ENCODE measurements at regions not wholly inside any gene's neighbourhood (a gene's known extent, or its start where the extent isn't known, plus 50 kb on each side); places are given as distances from the start of the nearest gene placed in this dataset.

- no peak overlapping the region for H3K4me3 Mint-ChIP-seq (ENCODE audit: unreplicated experiment)
- H3K9me3 Mint-ChIP-seq (ENCODE audit: unreplicated experiment): no peaks in the 10 kb centered on the region
- H3K27ac Mint-ChIP-seq (ENCODE audit: unreplicated experiment): no peak overlapping the region
- no peak for DNase-seq (ENCODE audit: extremely low spot score, unreplicated experiment)
- H3K4me1 Mint-ChIP-seq (ENCODE audit: unreplicated experiment): peaks cover 3% of the 10 kb centered on the region
- TF ChIP-seq CTCF (IDR thresholded peaks at IDR 0.05): no peak
- no peaks in the 10 kb centered on the region for H3K27me3 Mint-ChIP-seq (ENCODE audit: unreplicated experiment)
- H3K36me3 Mint-ChIP-seq (ENCODE audit: unreplicated experiment): no peaks in the 10 kb centered on the region
Observed at GRCh38 chr2:134163336-134163735, 90.5 kb upstream of the MGAT5 start.

DNA sequence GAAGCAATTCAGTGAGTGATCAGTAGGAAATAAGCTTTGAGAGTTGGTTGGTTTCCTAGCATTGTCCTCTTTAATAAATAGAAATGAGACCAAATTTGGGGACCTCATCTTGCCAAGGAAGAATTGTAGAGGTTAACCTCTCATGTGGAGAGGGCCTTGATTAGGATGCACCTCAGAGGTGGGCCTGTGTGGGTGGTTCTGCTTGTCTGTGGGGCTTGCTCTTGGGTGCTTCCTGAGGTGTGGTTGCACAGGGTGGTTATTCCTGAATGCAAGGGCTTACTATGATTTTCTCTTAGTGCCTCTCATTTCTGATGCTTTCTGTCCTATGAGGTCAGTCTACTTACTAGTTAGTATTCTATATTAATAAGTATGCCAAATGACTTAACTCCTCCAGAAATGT lies 89.6 kb upstream of the MGAT5 start:
- Mint-ChIP-seq H3K27ac (ENCODE audit: unreplicated experiment) (no peak overlapping the region), H3K27me3 (ENCODE audit: unreplicated experiment) (no peaks in the 10 kb centered on the region), H3K36me3 (ENCODE audit: unreplicated experiment) (no peaks in the 10 kb centered on the region), H3K4me3 (ENCODE audit: unreplicated experiment) (no peak overlapping the region), H3K4me1 (ENCODE audit: unreplicated experiment) (peaks cover 3% of the 10 kb centered on the region), H3K9me3 (ENCODE audit: unreplicated experiment) (no peaks in the 10 kb centered on the region)
- no peak for DNase-seq (ENCODE audit: extremely low spot score, unreplicated experiment)
- no peak for TF ChIP-seq CTCF (IDR thresholded peaks at IDR 0.05)

- H3K36me3 Mint-ChIP-seq (ENCODE audit: unreplicated experiment): no peaks in the 10 kb centered on the region
- no peak for DNase-seq (ENCODE audit: extremely low spot score, unreplicated experiment)
- no peaks in the 10 kb centered on the region for H3K9me3 Mint-ChIP-seq (ENCODE audit: unreplicated experiment)
- H3K4me3 Mint-ChIP-seq (ENCODE audit: unreplicated experiment): no peak overlapping the region
- no peaks in the 10 kb centered on the region for H3K27me3 Mint-ChIP-seq (ENCODE audit: unreplicated experiment)
- no peaks in the 10 kb centered on the region for H3K4me1 Mint-ChIP-seq (ENCODE audit: unreplicated experiment)
- no peak overlapping the region for H3K27ac Mint-ChIP-seq (ENCODE audit: unreplicated experiment)
- TF ChIP-seq CTCF (IDR thresholded peaks at IDR 0.05): no peak
Observed at GRCh38 chr2:134167015-134167414, 86.9 kb upstream of the MGAT5 start.

- Mint-ChIP-seq H3K4me1 (ENCODE audit: unreplicated experiment) (peaks cover under 1% of the 10 kb centered on the region), H3K4me3 (ENCODE audit: unreplicated experiment) (no peak overlapping the region), H3K36me3 (ENCODE audit: unreplicated experiment) (no peaks in the 10 kb centered on the region), H3K9me3 (ENCODE audit: unreplicated experiment) (no peaks in the 10 kb centered on the region), H3K27me3 (ENCODE audit: unreplicated experiment) (no peaks in the 10 kb centered on the region), H3K27ac (ENCODE audit: unreplicated experiment) (no peak overlapping the region)
- TF ChIP-seq CTCF (IDR thresholded peaks at IDR 0.05): no peak
- DNase-seq (ENCODE audit: extremely low spot score, unreplicated experiment): no peak
Observed at GRCh38 chr2:134169788-134170187, 84.1 kb upstream of the MGAT5 start.

- no peak for TF ChIP-seq CTCF (IDR thresholded peaks at IDR 0.05)
- DNase-seq (ENCODE audit: extremely low spot score, unreplicated experiment): no peak
- Mint-ChIP-seq H3K4me3 (ENCODE audit: unreplicated experiment) (no peak overlapping the region), H3K36me3 (ENCODE audit: unreplicated experiment) (no peaks in the 10 kb centered on the region), H3K4me1 (ENCODE audit: unreplicated experiment) (peaks cover 4% of the 10 kb centered on the region), H3K27me3 (ENCODE audit: unreplicated experiment) (no peaks in the 10 kb centered on the region), H3K9me3 (ENCODE audit: unreplicated experiment) (no peaks in the 10 kb centered on the region), H3K27ac (ENCODE audit: unreplicated experiment) (no peak overlapping the region)
Observed at GRCh38 chr2:134170294-134170693, 83.6 kb upstream of the MGAT5 start.

Measured in osteocyte (in vitro differentiated cells).